WTC11 (cell line): ENCODE measurements at regions not wholly inside any gene's neighbourhood (a gene's known extent, or its start where the extent isn't known, plus 50 kb on each side); places are given as distances from the start of the nearest gene placed in this dataset.

Experiments used
- ATAC-seq: fragments of 200-7000 bp; cut with Tn5 transposase; 2 replicates; pipeline ENCODE4 v1.10.0; 2021; ENCODE audit warnings: mild to moderate bottlenecking, moderate library complexity
- CTCF ChIA-PET: fragments of 300-600 bp; sonication (Branson Sonifier 250); formaldehyde crosslinking; loops from one replicate; lab custom pipeline; 2021; ENCODE audit warnings: antibody characterized with exemption; lab: Charles Lee
- POLR2A ChIA-PET: fragments of 350-600 bp; sonication (Branson Sonifier 250); formaldehyde crosslinking; loops from one replicate; lab custom pipeline; 2021; ENCODE audit warnings: antibody characterized with exemption; lab: Charles Lee
- DNase-seq: peaks from one replicate; pipeline ENCODE4 v3.0.0; 2021; ENCODE audit warnings: low spot score
- H3K27ac Mint-ChIP-seq: 2 replicates; pipeline ENCODE4 v1.8.0; 2021; ENCODE audit warnings: mixed read lengths
- H3K27me3 Mint-ChIP-seq: 2 replicates; pipeline ENCODE4 v1.8.0; 2021; ENCODE audit warnings: low read depth, mild to moderate bottlenecking, moderate library complexity, mixed read lengths
- H3K36me3 Mint-ChIP-seq: 2 replicates; pipeline ENCODE4 v1.8.0; 2021; ENCODE audit warnings: mixed read lengths
- H3K4me1 Mint-ChIP-seq: 2 replicates; pipeline ENCODE4 v1.8.0; 2022; ENCODE audit warnings: mixed read lengths
- H3K4me3 Mint-ChIP-seq: 2 replicates; pipeline ENCODE4 v1.8.0; 2021; ENCODE audit warnings: mild to moderate bottlenecking, moderate library complexity, mixed read lengths
- H3K9me3 Mint-ChIP-seq: 2 replicates; pipeline ENCODE4 v1.8.0; 2021; ENCODE audit warnings: mixed read lengths
- ATF1 ChIP-seq: sonication (generic); formaldehyde crosslinking; IDR thresholded peaks from 2 replicates; pipeline ENCODE4 v1.8.1; 2023; ENCODE audit warnings: mild to moderate bottlenecking, moderate library complexity, missing genetic modification reagents
- CREB1 ChIP-seq: sonication (generic); formaldehyde crosslinking; IDR thresholded peaks from 2 replicates; pipeline ENCODE4 v1.8.0; 2023; ENCODE audit warnings: mild to moderate bottlenecking, missing genetic modification reagents
- ETV6 ChIP-seq: sonication (generic); formaldehyde crosslinking; IDR thresholded peaks from 2 replicates; pipeline ENCODE4 v1.8.1; 2022; ENCODE audit warnings: mild to moderate bottlenecking, missing genetic modification reagents
- FOXK1 ChIP-seq: sonication (generic); formaldehyde crosslinking; IDR thresholded peaks from 2 replicates; pipeline ENCODE4 v1.8.0; 2022; ENCODE audit warnings: mild to moderate bottlenecking, moderate library complexity, missing genetic modification reagents
- FOXP1 ChIP-seq: sonication (generic); formaldehyde crosslinking; IDR thresholded peaks from 2 replicates; pipeline ENCODE4 v1.8.0; 2022; ENCODE audit warnings: missing genetic modification reagents, mild to moderate bottlenecking, moderate library complexity, borderline replicate concordance
- MLX ChIP-seq: sonication (generic); formaldehyde crosslinking; IDR thresholded peaks from 2 replicates; pipeline ENCODE4 v1.8.1; 2023; ENCODE audit warnings: mild to moderate bottlenecking, missing genetic modification reagents, moderate library complexity
- NFATC4 ChIP-seq: fragments of 250-450 bp; sonication (Bioruptor Pico); IDR thresholded peaks from 2 replicates; pipeline ENCODE4 v1.9.0; 2021; ENCODE audit warnings: mild to moderate bottlenecking
- NFYB ChIP-seq: sonication (generic); formaldehyde crosslinking; conservative IDR thresholded peaks from 2 replicates; pipeline ENCODE4 v1.8.0; 2022; ENCODE audit warnings: low read depth, missing genetic modification reagents
- NR3C1 ChIP-seq: sonication (generic); formaldehyde crosslinking; conservative IDR thresholded peaks from 2 replicates; pipeline ENCODE4 v1.8.1; 2023; ENCODE audit warnings: low read depth, mild to moderate bottlenecking, missing genetic modification reagents
- PRDM15 ChIP-seq: sonication (generic); formaldehyde crosslinking; IDR thresholded peaks from 2 replicates; pipeline ENCODE4 v1.8.0; 2022; ENCODE audit warnings: missing genetic modification reagents
- PRRX2 ChIP-seq: fragments of 250-450 bp; sonication (Bioruptor Pico); IDR thresholded peaks from 2 replicates; pipeline ENCODE4 v1.8.0; 2021; ENCODE audit warnings: mild to moderate bottlenecking
- RELA ChIP-seq: sonication (generic); formaldehyde crosslinking; IDR thresholded peaks from 2 replicates; pipeline ENCODE4 v1.8.1; 2022; ENCODE audit warnings: missing genetic modification reagents, mild to moderate bottlenecking, borderline replicate concordance
- SMAD3 ChIP-seq: sonication (generic); formaldehyde crosslinking; IDR thresholded peaks from 2 replicates; pipeline ENCODE4 v1.8.0; 2022; ENCODE audit warnings: missing genetic modification reagents, mild to moderate bottlenecking, borderline replicate concordance
- TEAD4 ChIP-seq: sonication (generic); formaldehyde crosslinking; IDR thresholded peaks from 2 replicates; pipeline ENCODE4 v1.8.0; 2022; ENCODE audit warnings: mild to moderate bottlenecking, missing genetic modification reagents
- ZNF138 ChIP-seq: sonication (generic); formaldehyde crosslinking; conservative IDR thresholded peaks from 2 replicates; pipeline ENCODE4 v1.8.1; 2022; ENCODE audit warnings: mild to moderate bottlenecking, moderate library complexity, missing genetic modification reagents
- ZNF671 ChIP-seq: fragments of 250-450 bp; sonication (Bioruptor Pico); IDR thresholded peaks from 2 replicates; pipeline ENCODE4 v1.8.0; 2021; ENCODE audit warnings: mild to moderate bottlenecking
- TF ChIP-seq, protein P1 (sequence below): sonication (generic); formaldehyde crosslinking; IDR thresholded peaks from 2 replicates; pipeline ENCODE4 v1.8.0; 2022; ENCODE audit warnings: mild to moderate bottlenecking, missing genetic modification reagents
- TF ChIP-seq, protein P2 (sequence below): sonication (generic); formaldehyde crosslinking; IDR thresholded peaks from 2 replicates; pipeline ENCODE4 v1.8.1; 2023; ENCODE audit warnings: mild to moderate bottlenecking, missing genetic modification reagents
- TF ChIP-seq, protein P3 (sequence below): sonication (generic); formaldehyde crosslinking; IDR thresholded peaks from 2 replicates; pipeline ENCODE4 v1.8.0; 2022; ENCODE audit warnings: mild to moderate bottlenecking, missing genetic modification reagents
- TF ChIP-seq, protein P4 (sequence below): fragments of 250-450 bp; sonication (Bioruptor Pico); IDR thresholded peaks from 2 replicates; pipeline ENCODE4 v1.9.0; 2021; ENCODE audit warnings: mild to moderate bottlenecking

DNA sequence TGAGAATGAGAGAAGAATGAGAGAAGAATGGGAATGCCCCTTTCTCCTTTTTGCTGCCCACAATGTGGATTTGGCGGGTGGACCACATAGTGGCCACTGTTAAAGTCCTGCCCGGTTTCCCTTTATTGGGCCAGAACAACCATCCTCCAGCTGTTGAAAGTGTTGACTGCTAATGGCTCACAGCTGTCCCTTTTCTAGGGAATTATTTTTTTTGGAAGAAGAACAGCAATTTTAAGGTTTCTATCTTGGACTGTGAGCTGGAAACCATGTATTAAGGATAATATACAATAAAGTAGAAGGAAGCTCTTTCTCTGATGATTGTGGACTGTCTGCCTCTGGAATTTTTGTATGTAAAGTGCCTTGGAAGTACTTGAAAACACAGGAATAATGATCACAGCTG is 185.9 kb downstream of the DMRT2 start (continued):
- no peak for TF ChIP-seq SMAD3 (CRISPR knock-in tag)

DNA sequence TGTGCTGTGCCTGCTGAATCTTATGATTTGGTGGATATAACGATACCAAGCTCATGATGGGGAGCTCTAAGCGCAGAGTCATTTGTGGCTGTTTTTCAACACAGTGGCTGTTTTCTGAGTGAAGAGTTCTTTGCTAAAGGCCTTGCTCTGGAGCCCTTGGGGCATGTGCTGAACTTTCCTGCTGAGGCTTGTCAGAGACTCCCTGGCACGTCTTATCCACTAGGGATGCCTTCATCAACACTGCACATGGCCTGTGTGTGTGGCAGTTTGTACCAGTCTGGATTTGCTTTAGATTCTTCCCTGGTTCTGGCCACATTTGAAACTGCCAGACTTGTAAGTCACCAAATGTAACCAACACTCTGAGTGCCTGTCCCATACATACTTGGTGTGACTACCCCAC is 188.2 kb downstream of the DMRT2 start:
- ATAC-seq (peak; percentile 38; the same call in 1 of the 2 replicates), DNase-seq (no peak)
- H3K36me3 Mint-ChIP-seq: no peaks in the 10 kb centered on the region
- no peak overlapping the region for H3K27ac Mint-ChIP-seq
- CTCF ChIA-PET: no interaction called here
- TF ChIP-seq NFATC4 (CRISPR knock-in tag) (no peak), ETV6 (CRISPR knock-in tag) (no peak), PRRX2 (CRISPR knock-in tag) (no peak), NR3C1 (CRISPR knock-in tag) (no peak), ZNF138 (CRISPR knock-in tag) (no peak), FOXP1 (CRISPR knock-in tag) (no peak), PRDM15 (CRISPR knock-in tag) (no peak), RELA (CRISPR knock-in tag) (no peak), FOXK1 (CRISPR knock-in tag) (no peak), TEAD4 (CRISPR knock-in tag) (no peak), CREB1 (no peak), MLX (CRISPR knock-in tag) (no peak), ATF1 (CRISPR knock-in tag) (no peak), NFYB (no peak), ZNF671 (CRISPR knock-in tag) (no peak)
- TF ChIP-seq, protein P1, sequence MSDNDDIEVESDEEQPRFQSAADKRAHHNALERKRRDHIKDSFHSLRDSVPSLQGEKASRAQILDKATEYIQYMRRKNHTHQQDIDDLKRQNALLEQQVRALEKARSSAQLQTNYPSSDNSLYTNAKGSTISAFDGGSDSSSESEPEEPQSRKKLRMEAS (CRISPR knock-in tag): no peak
- TF ChIP-seq, protein P2, sequence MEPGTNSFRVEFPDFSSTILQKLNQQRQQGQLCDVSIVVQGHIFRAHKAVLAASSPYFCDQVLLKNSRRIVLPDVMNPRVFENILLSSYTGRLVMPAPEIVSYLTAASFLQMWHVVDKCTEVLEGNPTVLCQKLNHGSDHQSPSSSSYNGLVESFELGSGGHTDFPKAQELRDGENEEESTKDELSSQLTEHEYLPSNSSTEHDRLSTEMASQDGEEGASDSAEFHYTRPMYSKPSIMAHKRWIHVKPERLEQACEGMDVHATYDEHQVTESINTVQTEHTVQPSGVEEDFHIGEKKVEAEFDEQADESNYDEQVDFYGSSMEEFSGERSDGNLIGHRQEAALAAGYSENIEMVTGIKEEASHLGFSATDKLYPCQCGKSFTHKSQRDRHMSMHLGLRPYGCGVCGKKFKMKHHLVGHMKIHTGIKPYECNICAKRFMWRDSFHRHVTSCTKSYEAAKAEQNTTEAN (CRISPR knock-in tag): no peak
- TF ChIP-seq, protein P3, sequence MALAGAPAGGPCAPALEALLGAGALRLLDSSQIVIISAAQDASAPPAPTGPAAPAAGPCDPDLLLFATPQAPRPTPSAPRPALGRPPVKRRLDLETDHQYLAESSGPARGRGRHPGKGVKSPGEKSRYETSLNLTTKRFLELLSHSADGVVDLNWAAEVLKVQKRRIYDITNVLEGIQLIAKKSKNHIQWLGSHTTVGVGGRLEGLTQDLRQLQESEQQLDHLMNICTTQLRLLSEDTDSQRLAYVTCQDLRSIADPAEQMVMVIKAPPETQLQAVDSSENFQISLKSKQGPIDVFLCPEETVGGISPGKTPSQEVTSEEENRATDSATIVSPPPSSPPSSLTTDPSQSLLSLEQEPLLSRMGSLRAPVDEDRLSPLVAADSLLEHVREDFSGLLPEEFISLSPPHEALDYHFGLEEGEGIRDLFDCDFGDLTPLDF (CRISPR knock-in tag): no peak
- TF ChIP-seq, protein P4, sequence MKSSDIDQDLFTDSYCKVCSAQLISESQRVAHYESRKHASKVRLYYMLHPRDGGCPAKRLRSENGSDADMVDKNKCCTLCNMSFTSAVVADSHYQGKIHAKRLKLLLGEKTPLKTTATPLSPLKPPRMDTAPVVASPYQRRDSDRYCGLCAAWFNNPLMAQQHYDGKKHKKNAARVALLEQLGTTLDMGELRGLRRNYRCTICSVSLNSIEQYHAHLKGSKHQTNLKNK (CRISPR knock-in tag): no peak
- POLR2A ChIA-PET: no interaction called here
- no peaks in the 10 kb centered on the region for H3K27me3 Mint-ChIP-seq
- peaks cover 4% of the 10 kb centered on the region for H3K4me1 Mint-ChIP-seq
- peaks cover 6% of the 10 kb centered on the region for H3K9me3 Mint-ChIP-seq
- no peak overlapping the region for H3K4me3 Mint-ChIP-seq
